ENCODE measurements at regions not wholly inside any gene's neighbourhood (a gene's known extent, or its start where the extent isn't known, plus 50 kb on each side); places are given as distances from the start of the nearest gene placed in this dataset.

DNA sequence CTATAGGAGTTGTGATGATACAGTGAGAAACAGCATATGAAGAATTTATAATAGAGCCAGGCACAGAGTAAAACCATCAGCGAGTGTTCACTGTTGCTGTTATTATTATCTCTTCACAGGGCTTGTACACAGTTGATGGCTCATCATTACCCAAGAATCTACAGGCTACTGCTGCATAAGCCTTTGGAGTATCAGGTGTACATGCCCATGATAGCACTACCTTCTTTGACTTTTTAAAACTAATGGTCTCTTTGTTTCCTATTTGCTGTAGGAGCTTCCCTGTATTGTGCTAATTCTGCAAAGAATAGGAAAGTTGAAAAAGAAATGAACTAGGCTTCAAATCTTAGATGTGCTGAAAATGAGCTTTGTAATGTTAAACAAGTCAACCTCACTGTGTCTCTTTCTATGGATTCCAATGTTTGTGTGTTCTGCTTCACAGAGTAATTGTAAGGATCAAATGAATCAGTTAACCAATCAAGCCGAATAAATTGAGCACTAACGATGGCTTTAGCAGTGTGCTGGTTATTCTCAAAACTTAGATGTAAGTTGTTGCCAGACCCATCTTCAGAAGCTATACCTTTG, 138.8 kb downstream of the TUSC7 start:
- no peak for DNase-seq (ENCODE audit: low read depth in 2 of 2)

DNA sequence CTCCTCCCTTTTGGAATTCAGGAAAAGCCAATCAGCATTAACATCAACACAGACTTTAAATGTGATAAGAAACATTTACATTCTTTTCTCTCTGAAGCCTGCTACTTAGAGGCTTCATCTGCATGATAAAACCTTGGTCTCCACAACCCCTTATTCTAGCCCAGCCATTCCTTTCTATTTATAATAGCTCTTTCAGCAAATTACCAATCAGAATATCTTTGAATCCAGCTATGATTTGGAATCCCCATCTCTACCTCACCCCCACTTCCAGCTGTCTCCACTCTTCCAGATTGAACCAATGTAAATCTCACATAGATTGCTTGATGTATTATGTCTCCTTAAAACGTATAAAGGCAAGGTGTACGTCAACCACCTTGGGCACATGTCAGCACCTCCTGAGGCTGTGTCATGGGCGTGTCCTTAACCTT, 139.7 kb downstream of the TUSC7 start:
- no peak for DNase-seq (ENCODE audit: low read depth in 2 of 2)

DNA sequence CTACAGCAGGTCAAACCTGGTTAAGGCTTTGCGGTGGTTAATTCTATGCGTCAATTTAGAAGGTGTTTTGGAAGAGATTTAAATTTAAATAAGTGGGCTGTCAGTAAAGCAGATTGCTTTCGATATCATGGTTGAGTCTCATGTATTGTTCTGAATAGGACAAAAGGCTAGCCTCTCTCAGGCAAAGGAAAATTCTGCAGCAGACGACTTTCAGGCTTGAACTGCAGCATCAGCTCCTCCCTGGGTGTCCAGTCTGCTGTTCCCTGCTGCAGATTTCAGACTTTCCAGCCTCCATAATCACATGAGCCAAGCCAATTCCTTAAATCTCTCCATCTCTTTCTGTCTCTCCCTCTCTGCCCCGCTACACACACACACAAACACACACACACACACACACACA, 143.2 kb downstream of the TUSC7 start:
- no peak for DNase-seq (ENCODE audit: low read depth in 2 of 2)

DNA sequence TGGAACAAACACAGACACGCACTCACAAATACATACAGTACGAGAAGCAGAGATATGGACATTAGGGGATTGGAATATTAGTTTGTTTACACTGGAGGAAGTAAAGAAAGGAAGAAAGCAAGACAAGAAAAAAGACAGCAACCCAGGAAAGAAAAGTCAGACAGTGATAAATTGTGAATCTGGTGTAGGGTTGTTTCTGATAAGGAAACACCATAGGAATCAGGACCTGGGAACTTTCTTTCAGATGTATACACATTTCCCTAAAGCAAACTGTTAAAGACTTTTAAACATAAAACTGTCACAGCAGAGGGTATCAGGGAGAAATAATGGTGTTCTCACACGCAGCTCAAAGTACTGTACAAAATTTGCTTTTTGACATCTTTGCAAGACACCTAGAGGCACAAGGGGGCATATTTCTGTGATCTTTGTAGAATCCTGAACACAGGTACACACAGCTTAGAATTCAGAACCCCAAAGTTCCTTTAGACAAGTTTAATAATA, 153.7 kb downstream of the TUSC7 start:
- DNase-seq (ENCODE audit: low read depth in 2 of 2): no peak

DNA sequence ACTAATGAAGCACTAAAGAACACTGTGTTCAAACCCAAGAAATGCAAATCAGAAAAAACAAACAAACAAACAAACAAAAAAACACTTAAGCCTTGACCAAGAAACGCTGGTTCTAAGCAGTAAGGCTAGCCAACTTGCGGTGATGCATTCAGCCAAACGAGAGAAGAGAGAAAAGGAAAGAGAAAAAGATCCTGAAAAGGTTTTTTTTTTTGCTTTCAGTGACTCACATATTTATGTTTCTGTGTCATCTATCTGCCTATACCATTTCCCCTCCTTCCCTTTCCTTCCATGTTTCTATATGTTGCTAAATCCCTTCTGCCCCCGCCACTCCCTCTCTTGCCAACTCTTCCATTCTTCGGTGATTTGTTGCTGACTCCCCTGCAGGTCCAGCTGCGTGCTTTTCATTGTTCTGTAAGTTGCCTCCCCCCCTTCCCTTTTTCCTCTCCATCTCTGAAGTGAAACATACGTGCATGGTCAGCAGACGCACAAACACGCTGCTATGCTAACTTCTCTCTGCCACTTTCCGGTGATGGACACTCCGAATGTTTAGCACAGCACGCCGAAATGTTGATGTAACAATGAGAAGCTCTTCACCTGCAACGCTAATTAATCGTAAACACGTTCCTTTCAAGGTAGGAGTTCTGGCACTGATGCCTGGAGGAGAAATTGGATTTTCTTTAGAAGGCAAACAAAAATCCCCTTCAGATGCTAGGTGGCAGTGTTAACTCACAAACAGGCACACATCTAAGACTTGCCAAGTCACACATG, 154.4 kb downstream of the TUSC7 start:
- DNase-seq (ENCODE audit: low read depth in 2 of 2): peak; percentile 64 to 66

DNA sequence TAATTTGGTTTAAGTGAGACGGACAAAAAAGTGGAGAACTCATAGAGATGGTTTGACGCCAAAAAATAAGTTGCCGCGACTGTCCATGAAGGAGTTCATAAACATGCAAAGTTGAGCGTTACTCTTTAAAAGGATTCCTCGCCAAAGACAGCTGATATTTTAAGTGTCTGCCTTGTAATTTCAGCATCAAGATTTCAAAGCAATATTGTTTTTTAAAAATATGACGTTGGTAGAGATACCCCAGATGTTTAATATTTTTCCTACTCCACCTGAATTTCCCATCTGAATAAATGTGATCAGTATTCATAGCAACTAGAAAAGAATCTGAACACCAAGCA, 155.0 kb downstream of the TUSC7 start:
- no peak for DNase-seq (ENCODE audit: low read depth in 2 of 2)

DNA sequence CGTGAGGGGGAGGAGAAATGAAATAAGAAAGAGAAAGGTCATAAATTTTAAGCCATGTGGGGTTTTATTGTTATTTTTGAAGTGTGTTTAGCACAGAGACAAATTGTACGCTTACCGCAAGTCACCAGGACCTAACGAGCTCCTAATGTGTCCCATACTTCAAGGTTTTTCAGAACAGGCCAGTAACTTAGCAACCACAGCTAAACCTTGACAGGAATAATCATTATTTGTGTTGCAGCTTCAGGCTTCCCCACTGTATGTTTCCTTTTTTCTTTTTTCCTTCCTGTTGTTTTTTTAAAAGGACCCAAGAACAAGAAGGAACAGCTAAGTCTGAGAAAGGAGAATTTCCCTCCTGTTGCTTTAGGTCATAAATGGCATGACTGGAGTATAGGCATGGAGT, 160.8 kb downstream of the TUSC7 start:
- no peak for DNase-seq (ENCODE audit: low read depth in 2 of 2)

DNA sequence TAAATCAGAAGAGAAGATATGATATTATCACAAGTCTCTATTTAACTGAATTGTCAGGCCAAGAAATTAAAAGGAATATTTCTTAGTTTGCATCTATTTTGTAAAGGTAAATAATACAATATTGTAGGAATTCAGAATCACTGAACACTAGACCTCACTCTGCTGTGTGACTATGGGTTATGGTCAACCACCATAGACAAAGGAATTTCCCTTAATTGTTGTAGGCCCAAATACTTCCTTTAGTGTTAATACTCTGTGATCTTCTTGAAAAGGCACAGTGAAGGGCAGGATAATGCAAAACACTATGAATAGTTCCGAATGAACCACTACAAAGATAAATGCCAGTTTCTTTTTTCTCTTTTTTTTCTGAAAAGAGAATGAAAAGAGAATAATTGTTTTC, 162.3 kb downstream of the TUSC7 start:
- no peak for DNase-seq (ENCODE audit: low read depth in 2 of 2)

DNA sequence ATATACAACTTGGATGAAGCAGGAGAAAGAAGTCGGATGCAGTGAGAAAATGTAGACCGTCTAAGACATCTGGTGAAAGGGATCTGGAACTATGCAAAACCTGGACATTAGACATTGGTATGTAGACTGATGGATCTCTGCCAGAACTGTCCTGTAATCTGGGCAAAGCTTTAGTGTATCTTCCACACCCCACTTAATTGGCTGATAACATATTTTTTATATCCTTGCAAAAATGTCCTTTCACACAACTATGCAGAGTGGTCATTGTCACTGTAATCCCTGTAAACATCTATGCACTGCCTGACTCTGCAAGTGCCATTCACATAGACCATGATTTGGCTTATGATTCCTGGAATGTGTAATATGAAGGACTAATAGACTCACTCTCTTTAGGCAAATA, 163.1 kb downstream of the TUSC7 start:
- DNase-seq (ENCODE audit: low read depth in 2 of 2): no peak

DNA sequence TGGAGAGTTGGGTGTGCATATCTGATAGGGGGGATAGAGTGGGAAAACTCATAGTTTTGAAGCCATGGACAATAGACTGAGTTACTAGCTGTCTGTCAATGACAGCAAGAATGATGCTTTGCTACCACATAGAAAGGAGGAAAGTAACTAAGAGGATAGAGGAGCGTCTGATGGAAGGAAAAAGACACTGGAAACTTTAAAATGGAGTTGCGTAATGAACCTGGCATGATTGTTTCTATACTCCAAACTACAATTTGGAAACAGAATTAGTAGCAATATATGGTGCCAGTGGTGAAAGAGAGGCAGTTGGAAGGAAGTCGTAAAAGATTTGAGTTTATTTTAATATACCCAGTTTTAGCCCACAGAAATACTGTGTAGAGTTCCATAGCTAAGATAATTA, 163.6 kb downstream of the TUSC7 start:
- DNase-seq (ENCODE audit: low read depth in 2 of 2): no peak

DNA sequence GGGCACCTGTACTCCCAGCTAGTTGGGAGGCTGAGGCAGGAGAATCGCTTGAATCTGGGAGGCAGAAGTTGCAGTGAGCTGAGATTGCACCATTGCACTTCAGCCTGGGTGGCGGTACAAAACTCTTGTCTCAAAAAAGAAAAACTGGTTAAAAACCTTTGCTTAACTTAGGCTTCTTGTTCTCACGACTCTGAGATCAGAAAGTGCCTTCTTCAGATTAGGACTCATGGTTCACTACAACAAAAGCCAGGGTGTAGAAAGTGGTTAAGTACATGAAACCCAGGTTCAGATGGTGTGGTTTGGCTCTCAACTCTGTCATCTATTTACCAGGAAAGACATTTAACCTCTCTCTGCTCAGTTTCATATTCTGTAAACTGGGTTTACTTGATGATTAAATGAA, 168.4 kb downstream of the TUSC7 start:
- no peak for DNase-seq (ENCODE audit: low read depth in 2 of 2)

DNA sequence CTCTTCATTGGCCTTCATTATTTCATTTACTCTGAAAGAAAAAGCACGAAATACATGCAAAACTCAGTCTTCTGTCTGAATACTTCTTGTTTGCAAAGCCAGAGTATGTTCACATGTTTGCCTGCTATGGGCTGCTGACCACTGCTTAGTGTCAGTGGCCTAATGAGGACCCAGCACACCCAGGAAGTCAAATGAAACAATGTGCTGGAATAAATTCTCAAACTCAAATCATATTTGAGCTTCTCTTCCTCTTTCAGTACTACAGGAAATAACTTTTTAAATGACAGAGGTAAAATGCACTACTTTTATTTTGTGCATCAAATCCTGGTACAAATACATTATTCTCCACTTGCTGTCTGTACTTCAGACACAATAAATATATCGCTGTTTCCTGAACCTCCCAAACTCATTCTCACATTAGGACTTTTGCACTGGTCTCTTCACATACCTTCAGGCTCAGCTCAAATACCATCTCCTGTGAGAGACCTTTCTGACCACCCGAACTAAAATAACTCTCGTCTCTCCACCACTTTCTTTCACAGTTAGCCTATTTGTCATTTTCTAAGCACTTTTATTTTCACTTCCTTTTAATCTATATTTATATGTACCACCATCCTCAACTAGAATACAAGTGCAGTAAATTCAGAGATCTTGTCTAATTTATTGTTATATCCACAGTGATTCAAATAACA, 176.8 kb downstream of the TUSC7 start:
- no peak for DNase-seq (ENCODE audit: low read depth in 2 of 2)

DNA sequence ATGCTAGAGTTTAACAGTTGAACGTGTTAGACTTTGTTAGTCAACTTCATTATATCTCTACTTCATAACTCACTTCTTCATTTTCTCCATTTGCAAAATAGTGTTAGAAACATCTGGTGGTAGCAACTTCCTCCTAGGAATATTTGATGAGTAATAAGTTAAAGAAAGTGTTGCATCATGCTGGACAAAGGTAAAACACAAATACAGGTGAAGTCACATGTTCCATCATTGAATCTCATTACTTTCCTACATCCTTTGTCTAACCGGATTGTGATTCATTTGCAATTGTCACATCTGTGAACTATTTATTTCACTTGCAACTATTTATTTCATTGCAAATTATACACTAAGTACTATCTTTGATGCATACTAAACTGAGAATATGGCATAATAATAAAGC, 186.5 kb downstream of the TUSC7 start:
- DNase-seq (ENCODE audit: low read depth in 2 of 2): no peak

DNA sequence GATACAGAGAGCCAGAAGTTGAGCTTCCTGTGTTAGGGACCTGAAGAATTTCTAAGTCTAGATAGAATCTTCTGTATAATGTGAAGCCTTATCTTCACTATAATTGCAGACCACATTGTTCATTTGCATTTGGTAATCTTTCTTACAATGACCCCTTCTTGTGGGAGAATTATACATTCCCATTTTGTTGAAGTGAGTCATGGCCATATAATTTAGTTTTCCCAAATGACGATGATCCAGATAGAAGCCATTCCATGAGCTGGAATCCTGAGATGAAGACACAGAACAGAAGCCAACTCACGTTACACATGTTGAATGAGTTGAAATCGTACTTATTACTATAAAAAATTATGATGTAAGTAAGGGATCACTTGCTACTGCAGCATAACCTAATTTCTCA, 187.8 kb downstream of the TUSC7 start:
- DNase-seq (ENCODE audit: low read depth in 2 of 2): no peak

DNA sequence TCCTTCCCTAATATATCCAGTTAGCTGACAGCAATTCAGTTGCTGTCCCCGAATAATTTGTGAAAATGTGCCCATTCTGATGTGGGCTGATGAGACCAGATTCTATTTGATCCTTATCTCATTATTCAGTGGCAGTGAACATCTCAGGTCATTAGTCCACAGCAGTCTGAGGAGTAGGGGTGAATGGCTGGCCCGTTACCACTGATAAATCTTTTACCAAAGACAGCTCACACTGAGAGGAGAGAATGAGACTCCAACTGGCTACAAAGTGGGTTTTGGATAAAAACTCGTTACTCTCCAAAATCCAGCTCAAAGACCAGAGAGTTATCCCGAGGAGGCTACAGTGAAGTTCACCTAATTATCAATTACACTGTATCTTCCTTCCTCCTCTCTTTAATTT, 189.7 kb downstream of the TUSC7 start:
- no peak for DNase-seq (ENCODE audit: low read depth in 2 of 2)

DNA sequence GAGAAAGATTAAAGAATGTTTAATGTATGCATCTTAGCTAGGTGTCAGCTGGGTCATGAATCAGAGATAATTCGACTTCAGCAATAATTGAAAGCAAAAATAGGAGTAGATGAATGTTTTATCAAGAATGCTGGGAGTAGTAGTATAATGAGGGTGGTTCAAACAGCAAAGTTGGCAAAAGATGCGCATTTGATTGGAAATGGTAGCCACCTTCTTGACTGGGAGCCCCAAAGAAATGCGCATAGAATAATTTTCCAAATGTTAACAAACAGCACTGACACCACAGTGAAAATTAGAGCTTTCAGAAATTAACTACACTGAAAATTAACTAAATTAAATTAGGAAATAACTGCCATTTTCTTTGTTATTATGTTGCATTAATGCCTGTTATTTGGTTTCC, 195.8 kb downstream of the TUSC7 start:
- DNase-seq (ENCODE audit: low read depth in 2 of 2): no peak

DNA sequence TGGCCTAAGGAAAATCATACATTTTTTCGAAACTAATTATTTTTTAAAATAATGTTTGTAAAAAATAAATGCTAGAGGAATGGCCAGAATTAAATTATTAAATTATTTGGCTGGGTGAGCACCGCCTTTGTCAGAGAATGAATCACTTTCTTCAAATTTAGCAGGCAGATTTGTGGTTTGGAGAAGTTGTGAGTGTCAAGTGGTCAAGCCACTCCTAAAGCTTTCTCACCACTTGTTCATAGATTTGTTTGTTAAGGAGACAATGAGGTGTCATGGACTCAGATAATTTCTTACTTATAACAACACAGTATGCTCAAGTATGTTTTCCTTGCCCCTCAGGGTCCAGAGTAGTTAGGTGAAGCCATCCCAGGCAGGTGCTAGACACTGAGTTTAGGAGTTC, 196.2 kb downstream of the TUSC7 start:
- DNase-seq (ENCODE audit: low read depth in 2 of 2): no peak

DNA sequence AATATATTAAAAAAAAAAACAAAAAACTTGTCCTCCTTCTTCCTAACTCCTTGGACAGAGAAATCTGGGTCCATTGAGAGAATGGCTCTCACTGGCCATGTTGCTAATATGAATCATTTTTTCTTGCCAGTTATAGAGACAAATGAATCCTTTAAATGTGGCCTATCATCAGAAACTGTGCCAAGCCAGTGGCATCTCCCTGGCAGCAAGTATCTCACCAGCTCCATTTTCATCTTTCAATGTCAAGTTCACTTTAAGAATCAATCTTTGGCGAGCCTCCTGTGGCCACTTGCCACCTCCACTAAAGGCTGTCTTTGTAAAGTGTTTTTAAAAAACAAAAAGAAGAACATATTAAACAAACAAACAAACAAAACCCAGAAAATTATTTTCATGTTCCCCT, 202.5 kb downstream of the TUSC7 start:
- DNase-seq (ENCODE audit: low read depth in 2 of 2): no peak

DNA sequence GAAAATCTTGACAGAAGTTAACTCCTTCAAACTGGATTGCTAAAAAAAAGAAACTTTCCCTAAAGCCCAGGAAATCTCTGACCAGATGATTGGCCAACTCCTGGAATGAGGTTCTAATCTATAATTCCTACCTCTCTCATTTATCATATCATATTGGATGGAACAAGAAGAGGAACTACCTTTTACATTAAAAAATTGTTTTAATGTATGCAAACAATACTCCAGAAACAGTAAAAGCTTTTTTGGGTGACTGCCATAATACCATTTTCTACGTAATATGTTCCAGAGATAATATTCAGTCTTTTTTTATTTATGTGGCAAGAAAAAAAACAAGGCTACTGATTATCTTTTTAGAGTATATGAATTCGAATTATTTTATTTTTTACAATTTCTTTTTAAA, 204.4 kb downstream of the TUSC7 start:
- no peak for DNase-seq (ENCODE audit: low read depth in 2 of 2)

DNA sequence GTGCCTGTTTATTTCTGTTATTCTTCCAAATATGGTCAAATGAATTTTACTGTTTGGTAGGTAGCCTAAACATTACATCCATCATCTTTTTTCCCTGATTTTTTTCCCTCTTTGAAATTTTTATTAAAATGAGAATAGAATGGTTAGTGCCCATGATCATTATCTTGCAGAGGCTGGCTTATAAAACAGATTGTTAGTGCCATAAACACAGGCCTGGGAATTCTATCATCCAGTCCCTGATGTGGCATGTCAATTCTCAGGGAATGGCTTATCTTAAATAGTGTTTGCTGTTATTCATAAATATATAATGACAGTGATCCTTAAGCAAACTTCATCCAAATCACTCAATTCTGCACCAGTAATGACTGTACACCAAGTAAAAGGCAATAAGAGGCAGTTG, 207.3 kb downstream of the TUSC7 start:
- DNase-seq (ENCODE audit: low read depth in 2 of 2): no peak

DNA sequence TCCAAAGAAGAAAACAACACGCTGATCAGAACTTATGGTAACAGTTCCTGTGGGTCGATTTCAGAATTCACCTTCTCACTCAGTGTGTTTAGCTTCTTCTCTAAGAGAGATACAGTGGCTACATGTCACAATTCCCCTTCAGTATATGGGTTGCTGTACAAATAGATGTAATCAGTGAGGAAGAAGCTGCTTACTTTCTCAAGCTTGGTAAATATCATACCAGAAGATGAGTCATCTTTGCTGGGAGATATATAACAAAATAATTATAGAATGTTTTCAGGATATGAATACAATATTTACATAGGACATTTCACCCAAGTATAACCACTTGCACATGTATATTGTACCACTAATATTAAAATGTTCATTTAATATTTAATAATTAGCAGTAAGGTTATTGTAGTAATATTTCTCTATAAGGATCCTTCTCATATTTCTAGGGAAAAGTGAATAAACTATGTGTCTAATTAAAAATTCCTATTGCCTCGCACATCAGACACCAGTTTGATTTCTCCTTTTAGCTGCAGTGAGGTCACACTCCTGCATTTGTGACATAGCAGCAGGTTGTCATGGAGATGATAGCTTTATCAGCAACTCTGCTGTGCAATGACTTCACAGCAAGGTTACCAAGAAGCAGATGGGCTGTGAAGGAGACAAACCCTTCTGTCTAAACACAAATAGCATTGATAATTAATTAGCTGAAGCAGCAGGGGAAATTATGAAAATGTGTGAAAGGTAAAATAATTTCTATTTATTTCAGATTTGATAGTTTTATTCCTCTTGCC, 211.4 kb downstream of the TUSC7 start:
- DNase-seq (ENCODE audit: low read depth in 2 of 2): peak in 1 of 2 donors; percentile 19

DNA sequence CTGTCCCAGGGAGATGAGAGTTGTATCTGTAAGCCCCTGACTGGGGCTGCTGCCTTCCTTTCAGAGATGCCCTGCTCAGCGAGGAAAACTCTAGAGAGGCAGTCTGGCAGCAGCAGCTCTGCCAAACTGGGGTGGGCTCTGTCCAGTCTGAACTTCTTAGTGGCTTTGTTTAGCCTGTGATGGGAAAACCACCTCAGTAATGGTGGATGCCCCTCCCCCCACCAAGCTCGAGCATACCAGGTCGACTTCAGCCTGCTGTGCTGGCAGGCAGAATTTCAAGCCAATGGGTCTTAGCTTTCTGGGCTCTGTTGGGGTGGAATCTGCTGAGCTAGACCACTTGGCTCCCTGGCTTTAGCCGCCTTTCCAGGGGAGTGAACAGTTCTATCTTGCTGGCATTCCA, 218.3 kb downstream of the TUSC7 start:
- DNase-seq (ENCODE audit: low read depth in 2 of 2): no peak

Measured in lung microvascular endothelial cell (primary cell).